T-helper 1 cell treated with Interleukin-12 subunit alpha and Interleukin-12 subunit beta and Interleukin-4 antibody, amounts not matched to agents 30 μg/mL and 1 μg/mL, for 36 hours (primary cell): ENCODE measurements at regions not wholly inside any gene's neighbourhood (a gene's known extent, or its start where the extent isn't known, plus 50 kb on each side); places are given as distances from the start of the nearest gene placed in this dataset.
A peak's percentile ranks its signal among the peaks of the same experiment; 100 is the strongest.

Source experiments
- H3K27ac Mint-ChIP-seq: one replicate; pipeline ENCODE4 v1.8.0; 2021; ENCODE audit warnings: mild to moderate bottlenecking, mixed read lengths
- H3K27me3 Mint-ChIP-seq: one replicate; pipeline ENCODE4 v1.8.0; 2021; ENCODE audit warnings: low read depth, mixed read lengths
- H3K36me3 Mint-ChIP-seq: one replicate; pipeline ENCODE4 v1.8.0; 2021; ENCODE audit warnings: low read depth, mixed read lengths
- H3K4me1 Mint-ChIP-seq: one replicate; pipeline ENCODE4 v1.8.0; 2021; ENCODE audit warnings: low read depth, mixed read lengths
- H3K4me3 Mint-ChIP-seq: one replicate; pipeline ENCODE4 v1.8.0; 2021; ENCODE audit warnings: mild to moderate bottlenecking, moderate library complexity, mixed read lengths
- H3K9me3 Mint-ChIP-seq: one replicate; pipeline ENCODE4 v1.8.0; 2021; ENCODE audit warnings: mixed read lengths

DNA sequence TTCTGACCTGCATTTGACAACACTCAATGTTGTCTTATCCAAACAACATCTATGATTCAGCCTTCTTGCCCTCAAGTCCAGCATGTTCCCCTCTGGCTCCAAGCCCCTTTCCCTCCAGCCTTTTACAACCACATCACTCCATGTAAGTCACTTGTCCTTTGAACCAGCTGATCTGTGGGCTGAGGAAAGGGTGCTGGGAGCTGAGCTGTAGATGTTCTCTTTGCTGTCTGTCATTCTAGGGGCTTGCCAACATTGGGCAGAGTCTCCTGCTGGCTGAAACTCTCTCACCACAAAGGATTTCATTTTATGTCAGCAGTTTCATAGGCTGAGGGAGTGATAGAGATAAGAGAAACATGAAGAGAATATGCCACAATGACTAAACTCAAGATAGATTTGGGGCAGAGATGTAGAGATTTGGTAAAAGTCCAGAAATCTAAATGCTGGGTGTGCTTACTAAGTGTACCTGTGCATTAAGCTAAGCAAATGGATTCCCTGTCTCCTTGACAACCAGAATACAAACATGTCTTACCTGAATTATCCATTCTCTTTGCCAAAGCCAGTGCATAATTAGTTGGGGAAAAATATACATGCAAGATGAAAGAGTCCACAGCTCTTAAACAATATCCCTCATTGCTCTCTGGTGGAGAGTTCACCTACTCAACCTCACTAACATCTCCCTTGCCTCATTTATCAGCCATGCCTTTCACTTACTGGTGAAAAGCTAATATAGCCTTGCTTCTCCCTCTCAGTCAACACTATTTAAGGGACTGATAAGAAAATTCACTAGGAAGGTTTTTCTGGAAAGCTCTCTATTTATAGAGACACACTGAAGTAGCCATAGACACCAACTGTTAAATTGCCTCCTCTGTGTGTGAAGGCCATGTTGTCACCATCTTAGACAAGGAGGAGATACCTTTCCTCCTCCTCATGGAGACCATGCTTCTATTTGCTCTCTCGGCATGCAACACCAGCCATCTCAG, 175.5 kb upstream of the SERP2 start:
- Mint-ChIP-seq H3K27me3 (peaks cover 39% of the 10 kb centered on the region), H3K9me3 (no peaks in the 10 kb centered on the region), H3K4me3 (peak overlapping the region; percentile 55), H3K4me1 (peaks cover 42% of the 10 kb centered on the region), H3K27ac (peak overlapping the region; percentile 59), H3K36me3 (peaks cover 1% of the 10 kb centered on the region)

DNA sequence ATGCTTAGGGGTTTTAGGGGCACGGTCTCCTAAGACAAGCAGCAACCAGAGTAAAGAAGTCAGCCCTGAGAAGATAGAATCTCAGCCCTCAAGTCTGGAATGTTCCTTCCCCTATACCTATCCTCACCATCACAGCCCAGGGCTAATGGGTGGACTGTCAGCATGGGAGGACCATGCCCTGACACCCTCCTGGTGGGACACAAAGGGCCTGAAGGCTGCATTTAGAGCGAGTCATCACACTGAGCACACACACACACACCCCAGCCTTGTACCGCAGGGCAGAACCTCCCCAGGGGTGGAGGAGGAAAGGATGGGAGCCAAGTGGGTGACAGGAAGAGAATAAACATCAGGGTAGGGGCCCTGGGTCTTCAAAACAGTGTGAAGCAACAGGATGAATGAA, 174.8 kb upstream of the SERP2 start:
- peaks cover 1% of the 10 kb centered on the region for H3K36me3 Mint-ChIP-seq
- peaks cover 37% of the 10 kb centered on the region for H3K27me3 Mint-ChIP-seq
- H3K4me1 Mint-ChIP-seq = peaks cover 42% of the 10 kb centered on the region
- no peak overlapping the region for H3K4me3 Mint-ChIP-seq
- no peaks in the 10 kb centered on the region for H3K9me3 Mint-ChIP-seq
- H3K27ac Mint-ChIP-seq = no peak overlapping the region

- H3K4me1 Mint-ChIP-seq = peaks cover 41% of the 10 kb centered on the region
- H3K9me3 Mint-ChIP-seq = peaks cover 3% of the 10 kb centered on the region
- H3K27me3 Mint-ChIP-seq = peaks cover 42% of the 10 kb centered on the region
- H3K36me3 Mint-ChIP-seq = peaks cover 1% of the 10 kb centered on the region
- H3K4me3 Mint-ChIP-seq = no peak overlapping the region
- no peak overlapping the region for H3K27ac Mint-ChIP-seq
These were observed 173.9 kb upstream of the SERP2 start for GRCh38 chr13:44199627-44200207.

DNA sequence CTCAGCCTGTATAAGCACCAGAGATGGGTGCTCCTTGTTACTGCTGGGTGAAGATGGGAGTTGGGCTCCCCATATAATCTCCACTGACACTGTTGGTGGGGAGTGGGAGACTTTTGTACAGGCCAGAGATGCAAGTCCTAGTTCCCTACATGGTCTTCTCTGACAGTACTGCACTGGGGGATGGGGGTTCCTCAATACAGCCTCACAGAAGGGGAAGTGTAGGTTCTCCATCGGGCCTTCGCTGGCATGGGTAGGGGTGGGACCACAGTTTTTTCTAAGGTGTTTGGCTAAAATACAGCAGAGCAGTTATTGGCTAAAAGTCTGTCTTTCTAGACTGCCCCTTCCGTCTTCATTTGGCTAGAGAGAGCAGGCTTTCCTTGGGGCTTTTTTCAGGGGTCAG, 167.2 kb upstream of the SERP2 start:
- no peaks in the 10 kb centered on the region for H3K36me3 Mint-ChIP-seq
- H3K27ac Mint-ChIP-seq = no peak overlapping the region
- H3K27me3 Mint-ChIP-seq = peaks cover 55% of the 10 kb centered on the region
- no peaks in the 10 kb centered on the region for H3K4me1 Mint-ChIP-seq
- H3K9me3 Mint-ChIP-seq = peaks cover 16% of the 10 kb centered on the region
- H3K4me3 Mint-ChIP-seq = no peak overlapping the region

- Mint-ChIP-seq H3K27me3 (peaks cover 55% of the 10 kb centered on the region), H3K4me1 (no peaks in the 10 kb centered on the region), H3K27ac (no peak overlapping the region), H3K4me3 (no peak overlapping the region), H3K36me3 (no peaks in the 10 kb centered on the region), H3K9me3 (peaks cover 16% of the 10 kb centered on the region)
These were observed 166.1 kb upstream of the SERP2 start for GRCh38 chr13:44207476-44207875.

- Mint-ChIP-seq H3K27me3 (peaks cover 53% of the 10 kb centered on the region), H3K4me1 (no peaks in the 10 kb centered on the region), H3K9me3 (peaks cover 11% of the 10 kb centered on the region), H3K27ac (no peak overlapping the region), H3K36me3 (no peaks in the 10 kb centered on the region), H3K4me3 (no peak overlapping the region)
These were observed 163.1 kb upstream of the SERP2 start for GRCh38 chr13:44210525-44210924.

GRCh38 chr13:44211286-44211685, 162.3 kb upstream of the SERP2 start:
- Mint-ChIP-seq H3K4me3 (no peak overlapping the region), H3K36me3 (no peaks in the 10 kb centered on the region), H3K27ac (no peak overlapping the region), H3K9me3 (peaks cover 7% of the 10 kb centered on the region), H3K4me1 (no peaks in the 10 kb centered on the region), H3K27me3 (peaks cover 52% of the 10 kb centered on the region)

GRCh38 chr13:44211704-44212346, 161.8 kb upstream of the SERP2 start:
- peaks cover 47% of the 10 kb centered on the region for H3K27me3 Mint-ChIP-seq
- no peaks in the 10 kb centered on the region for H3K4me1 Mint-ChIP-seq
- no peak overlapping the region for H3K27ac Mint-ChIP-seq

GRCh38 chr13:44212633-44213396, 160.8 kb upstream of the SERP2 start:
- H3K27ac Mint-ChIP-seq = no peak overlapping the region

More at GRCh38 chr13:44211704-44212346, 161.8 kb upstream of the SERP2 start:
- H3K4me3 Mint-ChIP-seq = no peak overlapping the region
- H3K9me3 Mint-ChIP-seq = peaks cover 7% of the 10 kb centered on the region
- no peaks in the 10 kb centered on the region for H3K36me3 Mint-ChIP-seq

GRCh38 chr13:44218501-44219240, 155.0 kb upstream of the SERP2 start:
- Mint-ChIP-seq H3K27ac (no peak overlapping the region), H3K27me3 (peaks cover 42% of the 10 kb centered on the region), H3K4me1 (no peaks in the 10 kb centered on the region), H3K9me3 (no peaks in the 10 kb centered on the region), H3K4me3 (no peak overlapping the region), H3K36me3 (no peaks in the 10 kb centered on the region)

More at GRCh38 chr13:44212633-44213396, 160.8 kb upstream of the SERP2 start:
- peaks cover 4% of the 10 kb centered on the region for H3K9me3 Mint-ChIP-seq
- no peak overlapping the region for H3K4me3 Mint-ChIP-seq
- peaks cover 41% of the 10 kb centered on the region for H3K27me3 Mint-ChIP-seq
- no peaks in the 10 kb centered on the region for H3K4me1 Mint-ChIP-seq
- H3K36me3 Mint-ChIP-seq = no peaks in the 10 kb centered on the region

DNA sequence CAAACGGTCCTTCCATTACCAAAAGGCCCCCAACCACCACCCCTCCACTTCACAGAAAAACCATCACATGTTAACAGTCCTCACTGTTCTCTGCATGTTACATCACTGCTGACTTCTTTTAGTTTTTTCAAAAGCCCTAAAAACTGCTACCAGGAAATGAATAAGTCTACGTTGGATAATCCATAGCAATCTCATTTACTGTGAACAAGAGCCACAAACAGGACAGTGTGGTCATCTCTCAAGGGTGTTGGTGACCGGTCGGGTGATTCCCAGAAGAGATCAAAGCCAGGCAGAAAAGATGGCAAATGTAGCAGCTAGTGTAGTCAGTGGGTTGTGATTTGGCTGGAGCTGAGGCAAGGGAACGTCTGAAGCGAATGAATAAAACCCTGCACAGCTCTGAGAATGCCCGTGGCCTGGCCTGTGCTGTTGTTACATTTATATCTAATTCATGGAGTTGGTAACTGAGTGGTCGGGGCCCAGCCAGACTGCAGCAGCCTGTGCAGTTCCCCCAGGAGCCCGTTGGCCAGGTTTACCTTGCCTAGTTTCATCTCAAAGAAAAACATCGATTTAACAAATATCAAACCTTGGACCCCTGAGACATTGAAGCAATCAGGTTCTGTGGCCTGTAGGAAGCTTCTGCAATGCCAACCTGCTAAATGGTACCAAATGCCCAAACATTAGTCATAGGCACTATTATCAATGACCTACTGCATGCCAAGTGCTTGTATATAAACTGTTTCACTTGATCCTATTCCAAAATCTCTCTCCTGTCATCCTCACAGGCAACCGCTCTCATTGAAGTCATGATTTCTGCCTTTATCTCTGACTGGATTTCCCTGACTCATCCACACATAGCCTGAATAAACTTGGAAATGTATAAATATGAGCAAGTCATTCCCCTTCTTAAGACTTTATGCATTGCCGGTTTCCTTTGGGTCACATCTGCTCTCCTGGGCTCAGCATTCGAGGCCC, 153.8 kb upstream of the SERP2 start:
- Mint-ChIP-seq H3K27ac (no peak overlapping the region), H3K4me3 (no peak overlapping the region), H3K36me3 (no peaks in the 10 kb centered on the region), H3K27me3 (peaks cover 39% of the 10 kb centered on the region), H3K9me3 (no peaks in the 10 kb centered on the region), H3K4me1 (no peaks in the 10 kb centered on the region)

DNA sequence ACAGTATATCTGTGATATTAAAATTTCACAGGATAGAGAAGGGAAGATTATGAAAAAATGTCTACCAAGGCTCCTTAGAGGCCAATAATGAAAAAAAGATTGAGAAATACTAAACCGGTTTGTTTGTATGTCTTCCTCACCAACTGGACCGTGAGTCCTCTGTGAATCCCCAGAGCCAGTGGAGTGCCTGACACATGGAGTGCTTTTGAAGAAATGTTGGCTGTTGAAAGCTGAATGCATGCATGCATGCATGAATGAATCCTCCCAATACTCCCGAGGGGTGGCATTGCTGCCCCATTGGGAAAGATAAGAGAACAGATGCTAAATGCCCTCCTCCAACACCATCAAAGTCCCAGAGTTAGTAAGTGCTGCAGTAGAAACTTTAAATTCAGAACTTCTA, 152.7 kb upstream of the SERP2 start:
- no peaks in the 10 kb centered on the region for H3K9me3 Mint-ChIP-seq
- H3K27ac Mint-ChIP-seq = no peak overlapping the region
- H3K4me3 Mint-ChIP-seq = no peak overlapping the region
- H3K36me3 Mint-ChIP-seq = peaks cover 2% of the 10 kb centered on the region
- peaks cover 39% of the 10 kb centered on the region for H3K27me3 Mint-ChIP-seq
- no peaks in the 10 kb centered on the region for H3K4me1 Mint-ChIP-seq

DNA sequence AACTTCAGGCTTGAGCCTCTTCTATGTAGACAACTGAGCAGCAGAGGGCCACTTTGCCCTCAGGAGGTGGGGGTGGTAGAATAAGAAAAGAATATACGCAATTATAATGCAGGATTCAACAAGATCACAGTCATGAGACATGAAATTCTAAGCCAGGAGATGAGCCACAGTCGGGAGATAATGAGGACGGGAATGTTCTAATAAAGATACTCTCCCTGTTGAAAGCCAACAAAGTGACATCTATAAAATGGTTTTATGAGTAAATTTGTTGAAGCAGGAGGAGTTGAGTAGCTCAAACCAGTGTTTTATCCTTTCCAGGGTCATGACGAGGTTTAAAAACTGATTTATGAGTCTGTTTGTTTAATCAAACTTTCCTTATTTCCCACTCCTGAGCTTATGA, 152.0 kb upstream of the SERP2 start:
- H3K4me3 Mint-ChIP-seq = no peak overlapping the region

More for the DNA sequence above, 152.0 kb upstream of the SERP2 start:
- Mint-ChIP-seq H3K9me3 (no peaks in the 10 kb centered on the region), H3K27me3 (peaks cover 35% of the 10 kb centered on the region), H3K27ac (no peak overlapping the region), H3K4me1 (no peaks in the 10 kb centered on the region), H3K36me3 (peaks cover 2% of the 10 kb centered on the region)
